ENCODE measurements at regions not wholly inside any gene's neighbourhood (a gene's known extent, or its start where the extent isn't known, plus 50 kb on each side); places are given as distances from the start of the nearest gene placed in this dataset.

- H3K27me3 ChIP-seq = no peaks in the 10 kb centered on the region
- intact Hi-C loops (cut with DNase I) = no loop called here
- TF ChIP-seq CTCF (IDR thresholded peaks at IDR 0.05) = no peak
- H3K9me3 ChIP-seq = no peaks in the 10 kb centered on the region
- no peaks in the 10 kb centered on the region for H3K36me3 ChIP-seq
- peak in 1 of 2 donors; percentile 22 for DNase-seq (ENCODE audit: extremely low spot score in 2 of 2)
- H3K4me1 ChIP-seq = no peaks in the 10 kb centered on the region
- no peak overlapping the region for H3K27ac ChIP-seq
- H3K4me3 ChIP-seq = no peak overlapping the region
These were observed 568.1 kb upstream of the MKI67 start for GRCh38 chr10:128694168-128694850.

- intact Hi-C loops (cut with DNase I) = no loop called here
- H3K4me3 ChIP-seq = no peak overlapping the region
- DNase-seq (ENCODE audit: extremely low spot score in 2 of 2) = peak in 1 of 2 donors; percentile 18
- H3K27me3 ChIP-seq = no peaks in the 10 kb centered on the region
- TF ChIP-seq CTCF (IDR thresholded peaks at IDR 0.05) = no peak
- TF ChIP-seq POLR2AphosphoS5 (IDR thresholded peaks at IDR 0.05; ENCODE audit: insufficient read depth in 1 of 2, low read depth in 1 of 2) = no peak
- H3K36me3 ChIP-seq = no peaks in the 10 kb centered on the region
- H3K4me1 ChIP-seq = no peaks in the 10 kb centered on the region
- no peaks in the 10 kb centered on the region for H3K9me3 ChIP-seq
- H3K27ac ChIP-seq = no peak overlapping the region
These were observed 568.9 kb upstream of the MKI67 start for GRCh38 chr10:128694851-128695725.

GRCh38 chr10:128695931-128696330 is 569.7 kb upstream of the MKI67 start:
- intact Hi-C loops (cut with DNase I) = no loop called here
- no peak overlapping the region for H3K27ac ChIP-seq
- H3K4me3 ChIP-seq = no peak overlapping the region
- H3K9me3 ChIP-seq = no peaks in the 10 kb centered on the region
- TF ChIP-seq CTCF (IDR thresholded peaks at IDR 0.05) (no peak), POLR2AphosphoS5 (IDR thresholded peaks at IDR 0.05; ENCODE audit: insufficient read depth in 1 of 2, low read depth in 1 of 2) (no peak), POLR2A (IDR thresholded peaks at IDR 0.05) (no peak)
- no peaks in the 10 kb centered on the region for H3K4me1 ChIP-seq
- DNase-seq (ENCODE audit: extremely low spot score in 2 of 2) = peak in 1 of 2 donors; percentile 58
- no peaks in the 10 kb centered on the region for H3K36me3 ChIP-seq
- no peaks in the 10 kb centered on the region for H3K27me3 ChIP-seq

- Histone ChIP-seq H3K4me3 (no peak overlapping the region), H3K4me1 (no peaks in the 10 kb centered on the region), H3K27ac (no peak overlapping the region), H3K36me3 (no peaks in the 10 kb centered on the region), H3K9me3 (no peaks in the 10 kb centered on the region), H3K27me3 (no peaks in the 10 kb centered on the region)
- DNase-seq (ENCODE audit: extremely low spot score in 2 of 2) = no peak
- TF ChIP-seq POLR2AphosphoS5 (IDR thresholded peaks at IDR 0.05; ENCODE audit: insufficient read depth in 1 of 2, low read depth in 1 of 2) = no peak
- no peak for TF ChIP-seq POLR2A (IDR thresholded peaks at IDR 0.05)
- TF ChIP-seq CTCF (IDR thresholded peaks at IDR 0.05) = no peak
- intact Hi-C loops (cut with DNase I) = no loop called here
These were observed 571.2 kb upstream of the MKI67 start for GRCh38 chr10:128697437-128697836.

- H3K27me3 ChIP-seq = no peaks in the 10 kb centered on the region
- no peaks in the 10 kb centered on the region for H3K4me1 ChIP-seq
- no peaks in the 10 kb centered on the region for H3K36me3 ChIP-seq
- intact Hi-C loops (cut with DNase I) = no loop called here
- H3K9me3 ChIP-seq = no peaks in the 10 kb centered on the region
- H3K4me3 ChIP-seq = no peak overlapping the region
- DNase-seq (ENCODE audit: extremely low spot score in 2 of 2) = peak in 1 of 2 donors; percentile 71
- H3K27ac ChIP-seq = no peak overlapping the region
- TF ChIP-seq POLR2AphosphoS5 (IDR thresholded peaks at IDR 0.05; ENCODE audit: insufficient read depth in 1 of 2, low read depth in 1 of 2) (no peak), CTCF (IDR thresholded peaks at IDR 0.05) (no peak), POLR2A (IDR thresholded peaks at IDR 0.05) (no peak)
These were observed 575.2 kb upstream of the MKI67 start for GRCh38 chr10:128701381-128701780.
